ENCODE measurements at regions not wholly inside any gene's neighbourhood (a gene's known extent, or its start where the extent isn't known, plus 50 kb on each side); places are given as distances from the start of the nearest gene placed in this dataset.

DNA sequence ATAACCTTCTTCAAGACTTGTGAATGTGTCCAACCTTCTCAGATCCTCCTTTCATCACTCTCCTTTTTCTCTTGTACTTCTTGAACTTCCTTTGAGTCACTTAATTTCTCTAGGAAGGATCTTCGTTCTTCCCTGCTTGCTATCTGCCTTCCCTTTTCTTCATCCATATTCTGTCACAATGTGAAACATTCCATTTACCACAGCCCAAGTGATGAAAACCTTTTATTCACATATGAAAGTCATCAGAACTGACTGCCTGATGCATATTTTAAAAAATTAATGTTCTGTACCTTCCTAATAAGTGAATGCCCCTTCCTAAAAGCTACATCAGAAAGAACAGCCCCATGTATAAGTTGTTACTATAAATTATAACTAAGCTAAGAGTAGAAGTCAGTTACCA lies 520.4 kb upstream of the LUZP2 start:
- peak; percentile 63 for ATAC-seq
- no peak for TF ChIP-seq ZNF70 (CRISPR knock-in tag; IDR thresholded peaks at IDR 0.05)
- TF ChIP-seq TOX (CRISPR knock-in tag; IDR thresholded peaks at IDR 0.05; ENCODE audit: borderline replicate concordance): no peak
- TF ChIP-seq, protein P1, sequence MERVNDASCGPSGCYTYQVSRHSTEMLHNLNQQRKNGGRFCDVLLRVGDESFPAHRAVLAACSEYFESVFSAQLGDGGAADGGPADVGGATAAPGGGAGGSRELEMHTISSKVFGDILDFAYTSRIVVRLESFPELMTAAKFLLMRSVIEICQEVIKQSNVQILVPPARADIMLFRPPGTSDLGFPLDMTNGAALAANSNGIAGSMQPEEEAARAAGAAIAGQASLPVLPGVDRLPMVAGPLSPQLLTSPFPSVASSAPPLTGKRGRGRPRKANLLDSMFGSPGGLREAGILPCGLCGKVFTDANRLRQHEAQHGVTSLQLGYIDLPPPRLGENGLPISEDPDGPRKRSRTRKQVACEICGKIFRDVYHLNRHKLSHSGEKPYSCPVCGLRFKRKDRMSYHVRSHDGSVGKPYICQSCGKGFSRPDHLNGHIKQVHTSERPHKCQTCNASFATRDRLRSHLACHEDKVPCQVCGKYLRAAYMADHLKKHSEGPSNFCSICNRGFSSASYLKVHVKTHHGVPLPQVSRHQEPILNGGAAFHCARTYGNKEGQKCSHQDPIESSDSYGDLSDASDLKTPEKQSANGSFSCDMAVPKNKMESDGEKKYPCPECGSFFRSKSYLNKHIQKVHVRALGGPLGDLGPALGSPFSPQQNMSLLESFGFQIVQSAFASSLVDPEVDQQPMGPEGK (CRISPR knock-in tag; IDR thresholded peaks at IDR 0.05; ENCODE audit: borderline replicate concordance): no peak
- TF ChIP-seq, protein P2, sequence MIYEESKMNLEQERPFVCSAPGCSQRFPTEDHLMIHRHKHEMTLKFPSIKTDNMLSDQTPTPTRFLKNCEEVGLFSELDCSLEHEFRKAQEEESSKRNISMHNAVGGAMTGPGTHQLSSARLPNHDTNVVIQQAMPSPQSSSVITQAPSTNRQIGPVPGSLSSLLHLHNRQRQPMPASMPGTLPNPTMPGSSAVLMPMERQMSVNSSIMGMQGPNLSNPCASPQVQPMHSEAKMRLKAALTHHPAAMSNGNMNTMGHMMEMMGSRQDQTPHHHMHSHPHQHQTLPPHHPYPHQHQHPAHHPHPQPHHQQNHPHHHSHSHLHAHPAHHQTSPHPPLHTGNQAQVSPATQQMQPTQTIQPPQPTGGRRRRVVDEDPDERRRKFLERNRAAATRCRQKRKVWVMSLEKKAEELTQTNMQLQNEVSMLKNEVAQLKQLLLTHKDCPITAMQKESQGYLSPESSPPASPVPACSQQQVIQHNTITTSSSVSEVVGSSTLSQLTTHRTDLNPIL (CRISPR knock-in tag; IDR thresholded peaks at IDR 0.05; ENCODE audit: low read depth): no peak
- TF ChIP-seq SNAI2 (CRISPR knock-in tag; IDR thresholded peaks at IDR 0.05): no peak
- no peak for TF ChIP-seq ARNTL (CRISPR knock-in tag; IDR thresholded peaks at IDR 0.05; ENCODE audit: borderline replicate concordance, low read depth)
- TF ChIP-seq ZNF565 (CRISPR knock-in tag; conservative IDR thresholded peaks at IDR 0.05; ENCODE audit: low read depth): no peak
- TF ChIP-seq ZC3H10 (CRISPR knock-in tag; IDR thresholded peaks at IDR 0.05): no peak
- no peak for TF ChIP-seq ZFP30 (CRISPR knock-in tag; IDR thresholded peaks at IDR 0.05)

DNA sequence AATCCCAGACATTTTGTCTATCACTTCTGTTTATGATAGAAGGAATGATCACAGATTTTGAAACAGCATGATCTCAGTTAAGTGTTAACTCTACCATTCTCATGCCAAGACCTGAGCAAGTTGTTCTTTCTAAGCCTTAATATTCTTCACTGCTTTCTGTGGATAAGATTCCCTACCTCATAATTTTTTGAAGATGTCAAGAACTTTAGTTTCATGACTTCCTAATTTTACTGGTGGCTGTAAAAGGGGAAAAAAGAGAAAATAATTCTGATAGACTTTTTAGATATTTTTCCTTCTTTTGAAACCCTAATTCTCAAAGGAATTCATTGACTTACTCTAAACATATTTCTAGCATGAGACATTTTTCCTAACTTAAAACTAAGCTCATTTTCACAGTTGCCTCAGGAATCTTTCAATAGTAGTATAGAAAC lies 520.0 kb upstream of the LUZP2 start:
- peak; percentile 72 for ATAC-seq
- TF ChIP-seq TCF4 (CRISPR knock-in tag; IDR thresholded peaks at IDR 0.05; ENCODE audit: borderline replicate concordance): no peak
- TF ChIP-seq, protein P2 (CRISPR knock-in tag; IDR thresholded peaks at IDR 0.05; ENCODE audit: low read depth): no peak
- TF ChIP-seq TOX (CRISPR knock-in tag; IDR thresholded peaks at IDR 0.05; ENCODE audit: borderline replicate concordance): no peak
- TF ChIP-seq ZNF565 (CRISPR knock-in tag; conservative IDR thresholded peaks at IDR 0.05; ENCODE audit: low read depth): no peak
- TF ChIP-seq SNAI2 (CRISPR knock-in tag; IDR thresholded peaks at IDR 0.05): no peak

DNA sequence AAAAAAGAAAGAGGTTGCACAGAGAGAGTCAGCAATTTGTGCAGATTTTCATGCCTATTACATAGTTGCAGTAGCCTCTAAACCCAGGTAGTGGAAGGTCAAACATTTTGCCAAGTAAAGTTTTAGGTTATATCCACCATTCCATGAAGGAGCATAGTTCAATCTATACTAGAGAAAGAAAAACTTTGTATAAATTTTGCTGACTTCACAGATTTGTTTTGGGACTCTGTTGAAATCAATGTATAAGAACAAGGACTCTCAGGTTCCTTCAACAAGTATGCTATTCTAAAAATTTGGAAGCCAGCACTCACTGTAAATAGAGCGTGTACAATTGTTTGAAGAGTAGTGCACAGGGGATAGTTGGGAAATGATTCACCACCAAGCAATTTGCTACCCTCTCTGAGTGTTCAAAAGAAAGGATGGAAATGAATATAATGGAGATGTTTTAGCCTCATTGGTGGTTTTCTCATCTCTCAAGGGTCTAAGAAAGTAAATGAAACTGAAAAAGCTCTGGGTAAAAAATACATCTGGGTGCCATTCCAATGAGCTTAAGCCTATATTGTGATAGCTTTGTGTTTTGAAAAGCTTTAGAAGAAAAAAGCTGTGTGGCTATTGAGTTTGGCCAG lies 508.4 kb upstream of the LUZP2 start:
- peak; percentile 60; the same call in 2 of the 3 replicates for ATAC-seq
- TF ChIP-seq ZFP3 (CRISPR knock-in tag; IDR thresholded peaks at IDR 0.05) (no peak), GLIS3 (CRISPR knock-in tag; IDR thresholded peaks at IDR 0.05) (no peak), PPARA (CRISPR knock-in tag; IDR thresholded peaks at IDR 0.05; ENCODE audit: borderline replicate concordance) (no peak), ISL1 (CRISPR knock-in tag; IDR thresholded peaks at IDR 0.05) (no peak), ZC3H10 (CRISPR knock-in tag; IDR thresholded peaks at IDR 0.05) (no peak)
- TF ChIP-seq, protein P3, sequence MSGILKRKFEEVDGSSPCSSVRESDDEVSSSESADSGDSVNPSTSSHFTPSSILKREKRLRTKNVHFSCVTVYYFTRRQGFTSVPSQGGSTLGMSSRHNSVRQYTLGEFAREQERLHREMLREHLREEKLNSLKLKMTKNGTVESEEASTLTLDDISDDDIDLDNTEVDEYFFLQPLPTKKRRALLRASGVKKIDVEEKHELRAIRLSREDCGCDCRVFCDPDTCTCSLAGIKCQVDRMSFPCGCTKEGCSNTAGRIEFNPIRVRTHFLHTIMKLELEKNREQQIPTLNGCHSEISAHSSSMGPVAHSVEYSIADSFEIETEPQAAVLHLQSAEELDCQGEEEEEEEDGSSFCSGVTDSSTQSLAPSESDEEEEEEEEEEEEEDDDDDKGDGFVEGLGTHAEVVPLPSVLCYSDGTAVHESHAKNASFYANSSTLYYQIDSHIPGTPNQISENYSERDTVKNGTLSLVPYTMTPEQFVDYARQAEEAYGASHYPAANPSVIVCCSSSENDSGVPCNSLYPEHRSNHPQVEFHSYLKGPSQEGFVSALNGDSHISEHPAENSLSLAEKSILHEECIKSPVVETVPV (CRISPR knock-in tag; IDR thresholded peaks at IDR 0.05): no peak

DNA sequence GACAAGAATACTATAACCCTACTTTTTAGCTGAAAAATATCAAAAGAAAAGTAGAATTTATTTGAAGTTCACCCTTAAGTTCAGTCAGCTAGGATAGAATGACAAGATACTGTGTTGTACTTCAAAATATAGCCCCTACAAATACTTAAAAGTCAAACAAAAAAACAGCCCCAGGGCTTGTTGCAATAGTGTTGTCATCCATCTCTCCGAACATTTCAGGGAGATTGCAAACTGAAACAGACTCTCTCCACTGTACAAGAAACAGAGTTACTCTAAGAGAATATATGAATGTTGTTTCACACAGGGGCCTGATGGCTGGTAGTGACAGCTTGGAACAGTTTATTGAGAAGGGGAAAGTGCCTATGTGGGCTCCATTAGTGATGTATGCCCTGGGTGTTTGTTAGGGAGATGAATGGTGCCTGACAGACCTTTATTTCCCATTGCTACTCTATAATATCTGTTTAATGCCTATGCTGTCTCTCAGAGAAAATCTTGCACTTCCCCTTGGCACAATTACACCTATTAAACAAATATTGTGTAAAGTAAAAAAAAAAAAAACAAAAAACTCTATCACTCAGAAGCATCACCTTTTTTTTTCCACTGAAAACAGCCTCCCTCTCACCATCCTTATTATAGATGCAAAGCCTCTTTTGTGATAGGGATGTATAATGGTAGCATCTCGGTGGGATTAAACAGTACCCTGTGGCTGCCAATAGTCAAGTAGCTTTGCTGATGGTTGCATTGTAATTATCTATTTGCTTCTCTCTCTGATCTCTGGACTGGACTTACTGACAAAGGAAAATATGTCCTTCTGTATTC lies 506.3 kb upstream of the LUZP2 start:
- no peak for ATAC-seq

GRCh38 chr11:23991165-23991539 lies 505.7 kb upstream of the LUZP2 start:
- TF ChIP-seq GLIS3 (CRISPR knock-in tag; IDR thresholded peaks at IDR 0.05): no peak
- no peak for TF ChIP-seq ESRRG (CRISPR knock-in tag; IDR thresholded peaks at IDR 0.05)
- no peak for TF ChIP-seq TSHZ2 (CRISPR knock-in tag; IDR thresholded peaks at IDR 0.05)
- TF ChIP-seq, protein P2 (CRISPR knock-in tag; IDR thresholded peaks at IDR 0.05; ENCODE audit: low read depth): no peak
- TF ChIP-seq CSDC2 (CRISPR knock-in tag; IDR thresholded peaks at IDR 0.05): no peak
- no peak for TF ChIP-seq SNAI2 (CRISPR knock-in tag; IDR thresholded peaks at IDR 0.05)
- no peak for TF ChIP-seq PPARA (CRISPR knock-in tag; IDR thresholded peaks at IDR 0.05; ENCODE audit: borderline replicate concordance)
- TF ChIP-seq ZFP30 (CRISPR knock-in tag; IDR thresholded peaks at IDR 0.05): no peak
- no peak for TF ChIP-seq ZNF8 (CRISPR knock-in tag; IDR thresholded peaks at IDR 0.05)
- no peak for TF ChIP-seq ARNTL (CRISPR knock-in tag; IDR thresholded peaks at IDR 0.05; ENCODE audit: borderline replicate concordance, low read depth)
- no peak; the same call in 2 of the 3 replicates for ATAC-seq

More for the DNA sequence above, 506.3 kb upstream of the LUZP2 start:
- no peak for TF ChIP-seq ISL1 (CRISPR knock-in tag; IDR thresholded peaks at IDR 0.05)
- TF ChIP-seq ZNF8 (CRISPR knock-in tag; IDR thresholded peaks at IDR 0.05): no peak
- no peak for TF ChIP-seq RARB (CRISPR knock-in tag; IDR thresholded peaks at IDR 0.05)
- no peak for TF ChIP-seq CSDC2 (CRISPR knock-in tag; IDR thresholded peaks at IDR 0.05)
- no peak for TF ChIP-seq ZFP3 (CRISPR knock-in tag; IDR thresholded peaks at IDR 0.05)
